ENCODE measurements at regions not wholly inside any gene's neighbourhood (a gene's known extent, or its start where the extent isn't known, plus 50 kb on each side); places are given as distances from the start of the nearest gene placed in this dataset.

DNA sequence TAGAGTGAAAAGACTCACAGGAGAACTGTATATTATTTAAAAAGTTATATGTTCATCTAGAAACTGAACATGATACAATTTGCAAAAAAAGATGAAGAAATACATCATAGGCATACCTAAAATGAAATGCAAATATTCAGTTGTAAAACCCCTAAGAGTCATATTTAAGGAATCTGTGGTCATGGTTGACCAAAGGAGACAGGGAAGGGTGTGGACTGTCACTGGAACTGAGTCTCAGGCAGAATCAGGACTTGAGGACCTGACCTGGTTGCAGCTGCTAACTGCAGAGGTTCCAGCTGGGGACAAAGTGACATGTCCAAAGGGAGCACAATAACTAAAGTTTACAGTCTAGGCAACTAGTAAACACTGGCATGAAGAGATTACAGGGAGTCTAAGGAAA lies 211.3 kb upstream of the RAG2 start:
- no peak for DNase-seq

DNA sequence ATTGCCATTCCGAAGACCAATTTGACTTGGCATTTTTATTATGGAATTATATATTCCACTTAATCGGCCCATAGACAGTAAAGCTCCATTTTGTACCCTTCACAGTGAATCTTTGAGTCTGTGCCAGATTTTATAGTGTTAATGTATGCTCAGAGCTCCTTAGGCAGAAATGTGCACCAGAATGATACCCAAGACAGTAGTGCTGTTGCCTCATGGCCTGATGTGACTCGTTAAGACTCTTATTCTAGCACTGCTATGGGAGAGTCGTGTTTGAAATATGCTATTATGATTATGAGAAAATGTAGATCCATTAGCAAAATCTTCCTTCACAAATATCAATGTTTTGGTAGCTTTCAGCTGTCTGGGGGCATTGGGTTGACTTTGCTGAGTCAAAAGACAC lies 209.8 kb upstream of the RAG2 start:
- no peak for DNase-seq

DNA sequence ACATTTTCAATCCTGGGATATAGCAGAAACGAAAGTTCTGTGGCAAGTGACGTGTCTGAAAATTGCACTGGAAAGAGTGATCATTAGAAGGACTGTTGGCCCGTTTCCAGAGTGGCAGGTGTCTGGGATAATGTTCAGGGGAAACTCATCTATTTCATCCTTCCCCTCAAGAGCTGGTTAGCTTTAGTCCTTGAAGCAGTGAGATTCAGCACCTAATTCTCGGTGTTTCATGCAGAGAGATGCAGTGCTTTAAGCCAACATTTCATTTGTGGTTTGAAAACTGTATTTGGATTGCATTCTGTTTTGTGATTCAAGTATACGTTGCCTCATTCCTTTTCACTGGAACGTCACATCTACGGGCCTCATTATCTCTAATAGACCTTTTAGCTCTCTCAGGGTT lies 205.0 kb upstream of the RAG2 start:
- DNase-seq = no peak

DNA sequence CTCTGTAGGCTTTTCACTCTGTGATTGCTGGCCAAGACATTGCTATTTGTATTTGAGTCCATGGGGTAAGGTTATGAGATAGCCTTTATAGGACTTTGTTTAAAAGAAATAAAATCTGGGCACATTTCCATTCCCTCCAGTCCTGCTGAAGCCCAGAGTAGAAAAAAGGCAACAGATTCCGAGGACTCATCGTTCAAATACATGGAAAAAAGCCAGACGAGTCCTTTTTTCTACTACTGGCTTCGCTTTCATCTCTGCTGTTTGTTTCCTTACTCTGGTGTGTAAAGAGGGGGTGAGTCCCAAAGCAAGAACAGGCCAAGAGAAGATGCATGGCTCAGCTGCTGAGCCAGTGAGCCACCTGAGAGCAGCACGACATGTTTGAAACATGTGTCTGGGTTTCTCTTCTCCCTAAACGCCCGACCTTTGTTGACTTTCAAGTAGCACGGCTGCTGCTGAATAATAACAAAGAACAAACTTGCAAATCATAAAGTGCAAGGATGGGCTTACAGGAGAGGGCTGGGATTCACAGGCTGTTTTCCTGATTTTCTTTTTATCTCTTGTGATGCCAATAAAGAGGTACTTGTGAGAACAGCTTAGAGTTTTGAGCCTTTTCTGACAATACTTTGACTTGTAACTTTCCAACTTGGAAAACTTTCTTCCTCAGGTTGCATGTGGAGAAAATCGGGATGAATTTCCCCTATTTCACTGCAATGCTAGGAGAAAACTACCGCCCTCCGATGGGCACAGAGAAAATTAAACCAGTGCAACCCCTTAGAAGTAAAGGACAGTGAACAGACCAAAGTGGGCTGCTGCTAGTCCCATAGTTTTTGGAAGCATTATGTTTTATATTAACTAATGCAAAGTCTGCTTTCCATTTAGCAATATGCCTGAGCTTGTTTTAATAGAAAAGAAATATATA lies 195.2 kb upstream of the RAG2 start:
- DNase-seq = no peak

DNA sequence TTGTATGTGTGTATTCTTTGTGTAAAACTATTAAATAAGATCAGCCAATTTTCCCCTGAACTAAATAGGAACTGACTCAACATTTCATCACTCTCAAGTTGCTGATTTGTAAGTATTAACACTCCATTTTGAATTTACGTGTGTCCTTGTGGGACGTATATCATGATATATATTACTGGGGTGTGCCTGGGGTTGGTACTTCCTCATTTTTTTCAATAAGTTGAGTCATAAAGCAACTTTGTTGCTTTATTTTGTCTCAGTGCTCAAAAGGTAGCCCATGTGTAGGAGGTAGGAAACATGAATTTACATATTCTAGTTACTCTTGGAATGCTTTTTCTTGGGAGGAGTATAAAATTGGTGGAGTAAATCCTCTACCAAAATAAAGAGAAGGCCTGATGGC lies 193.9 kb upstream of the RAG2 start:
- no peak for DNase-seq

DNA sequence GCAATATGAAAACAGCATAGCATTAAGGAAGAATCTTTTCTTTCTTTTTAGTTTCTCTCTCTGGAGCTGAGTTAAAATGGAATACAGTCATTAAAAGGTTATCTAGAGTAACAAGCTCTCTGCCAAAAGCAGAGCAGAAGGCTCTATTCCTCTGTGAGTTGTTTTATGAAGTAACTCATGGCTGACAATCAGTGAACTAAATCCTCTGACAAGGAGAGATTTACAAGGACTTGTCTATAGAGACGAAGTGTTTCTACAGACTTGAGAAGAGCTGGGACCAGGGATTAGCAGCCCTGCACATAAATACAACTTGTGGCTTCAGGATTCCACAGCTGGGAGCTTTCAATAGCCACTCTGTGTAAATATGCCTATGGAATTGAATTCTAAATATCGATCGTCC lies 192.5 kb upstream of the RAG2 start:
- DNase-seq = no peak

DNA sequence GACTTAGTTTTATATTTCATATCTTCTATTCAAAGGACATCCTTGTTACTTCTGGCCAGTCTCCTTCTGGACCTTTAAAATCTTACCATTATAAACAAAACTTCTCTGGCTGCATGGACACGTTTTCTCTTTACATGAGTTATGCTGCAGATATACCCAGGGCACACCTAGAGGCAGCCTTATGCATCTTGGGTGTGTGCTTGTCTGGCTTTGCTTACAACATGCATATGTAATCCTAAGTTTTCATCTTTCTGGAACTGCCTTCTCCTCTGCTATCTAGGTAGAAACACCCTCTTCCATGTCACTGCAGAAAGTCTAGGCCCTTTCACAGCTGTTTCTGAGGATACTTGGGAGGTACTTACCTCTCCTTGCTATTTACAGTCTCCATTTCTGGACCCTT lies 185.8 kb upstream of the RAG2 start:
- DNase-seq = no peak

DNA sequence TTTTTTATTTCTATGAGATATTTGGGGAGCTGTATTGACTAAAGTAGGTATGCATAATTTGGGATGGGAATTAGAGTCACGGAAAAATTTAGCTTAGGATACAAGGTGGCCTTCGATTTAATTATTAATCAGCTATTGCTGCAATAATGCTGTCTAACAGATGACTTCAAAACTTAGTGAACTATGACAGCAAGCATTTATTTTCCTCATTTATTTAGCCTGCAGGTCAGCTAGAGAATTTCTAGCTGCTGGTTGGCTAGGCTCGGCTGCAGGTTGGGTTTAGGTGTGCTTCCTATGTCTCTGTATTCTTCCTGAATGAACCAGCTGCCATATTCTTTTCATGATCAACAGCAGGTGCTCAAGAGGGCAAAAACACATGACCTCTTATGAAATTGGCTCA lies 181.8 kb upstream of the RAG2 start:
- no peak for DNase-seq

DNA sequence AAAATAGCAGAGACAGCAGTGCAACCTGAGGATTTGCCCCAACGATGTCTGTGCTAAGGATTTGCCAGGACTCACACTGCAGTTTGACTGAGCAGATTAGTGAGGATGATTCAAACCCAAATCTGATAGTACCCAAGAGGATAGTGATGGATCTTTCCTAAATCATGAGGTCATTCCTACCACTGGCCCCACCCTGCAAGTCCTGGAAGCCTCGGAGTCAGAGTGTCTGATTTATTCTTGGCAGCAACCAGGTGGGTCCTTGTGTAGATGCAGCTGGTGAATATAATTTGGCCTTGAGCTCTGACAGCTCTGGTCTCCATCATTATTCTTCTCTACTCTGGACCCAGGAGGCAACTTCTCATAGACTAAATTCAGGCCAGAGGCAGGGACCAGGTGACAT lies 179.3 kb upstream of the RAG2 start:
- DNase-seq = no peak

DNA sequence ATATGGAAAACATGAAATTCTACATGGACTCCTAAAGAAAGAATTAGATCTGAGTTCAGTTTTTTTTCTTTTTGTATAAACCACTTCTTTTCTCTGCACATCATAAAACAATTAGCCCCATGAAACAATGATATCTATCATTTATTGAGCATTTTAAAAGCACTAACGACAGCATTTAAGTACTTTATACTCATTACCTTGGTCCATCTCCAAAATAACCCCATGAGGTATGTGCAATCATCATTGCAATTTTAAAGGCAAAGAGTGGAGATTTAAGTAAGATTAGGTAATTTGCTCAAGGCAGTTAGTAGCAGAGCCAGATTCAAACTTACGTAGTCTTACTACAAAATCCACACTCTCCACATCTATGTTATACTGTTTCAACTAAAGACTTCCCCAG lies 177.7 kb upstream of the RAG2 start:
- DNase-seq = no peak

DNA sequence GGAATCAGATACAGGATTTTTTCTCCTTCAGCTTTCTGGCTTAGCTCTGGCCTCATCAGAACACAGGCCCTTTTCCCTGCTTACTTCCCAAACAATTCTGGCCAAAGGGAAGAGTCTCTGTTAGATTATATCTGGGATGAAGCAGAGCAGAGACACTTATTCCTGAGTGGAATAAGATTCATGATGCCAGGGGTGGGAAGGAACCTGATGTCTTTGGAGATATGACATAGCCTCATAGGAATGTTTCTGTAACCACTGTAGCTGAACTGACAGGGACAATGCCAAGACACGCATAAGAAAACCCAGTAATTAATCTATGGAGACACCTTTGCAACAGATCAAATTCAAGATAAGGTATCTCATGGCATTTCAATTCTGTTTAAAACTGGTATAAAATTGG lies 177.1 kb upstream of the RAG2 start:
- DNase-seq = no peak

DNA sequence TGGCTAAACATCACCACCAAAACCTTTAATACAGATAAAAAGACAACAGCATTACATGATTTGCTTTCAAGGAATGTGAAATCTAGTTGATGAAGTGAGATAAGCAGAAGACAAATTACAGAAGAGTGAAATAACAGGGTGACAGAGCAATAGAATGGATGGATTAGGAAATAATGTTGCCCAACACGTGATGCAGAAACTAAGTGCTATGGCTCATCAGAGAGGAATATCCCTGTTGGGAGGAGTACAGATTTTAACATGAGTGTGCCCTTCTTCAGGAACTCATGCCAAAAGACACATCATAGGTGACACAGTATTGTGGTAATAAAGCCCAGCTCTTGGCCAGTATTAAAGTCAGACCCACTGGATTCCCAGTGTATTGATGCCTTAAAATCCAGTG lies 176.6 kb upstream of the RAG2 start:
- DNase-seq = no peak

DNA sequence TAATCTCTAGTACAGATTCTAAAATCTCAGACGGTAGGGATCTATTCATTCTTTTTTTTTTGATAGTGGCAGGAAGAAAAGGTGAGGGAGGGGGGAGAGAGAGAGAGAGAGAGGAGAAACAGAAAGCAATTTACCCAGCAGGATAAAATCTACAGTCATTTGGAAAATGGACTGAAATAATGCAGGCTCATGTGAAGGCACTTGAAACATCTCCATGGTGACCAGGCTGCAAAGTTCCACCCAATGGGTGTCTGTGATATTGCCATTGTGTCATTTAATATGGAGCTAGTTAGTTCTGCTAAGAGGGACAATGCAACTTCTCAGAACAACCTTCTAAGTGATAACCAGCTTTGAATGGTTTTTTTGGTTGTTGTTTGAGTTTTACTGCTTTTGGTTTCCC lies 165.2 kb upstream of the RAG2 start:
- no peak for DNase-seq

DNA sequence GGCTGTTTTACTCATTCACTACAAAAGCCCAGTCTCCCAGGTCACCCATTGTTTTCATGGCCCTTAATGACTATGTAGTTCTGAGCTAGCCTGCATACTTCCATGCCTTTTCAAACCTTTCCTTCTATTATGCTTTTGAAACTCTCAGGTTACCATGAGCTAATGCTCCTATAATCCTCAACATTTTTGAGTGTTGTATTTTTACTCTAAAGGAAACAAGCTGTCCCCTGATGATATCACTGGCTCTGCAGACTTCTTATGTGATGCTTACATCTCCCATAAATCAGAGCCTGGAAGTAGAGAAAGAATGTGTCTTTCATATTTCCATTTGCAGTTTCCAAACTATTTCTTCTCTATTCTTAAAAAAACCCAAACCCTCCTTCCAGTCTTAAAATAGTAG lies 159.0 kb upstream of the RAG2 start:
- DNase-seq = no peak

DNA sequence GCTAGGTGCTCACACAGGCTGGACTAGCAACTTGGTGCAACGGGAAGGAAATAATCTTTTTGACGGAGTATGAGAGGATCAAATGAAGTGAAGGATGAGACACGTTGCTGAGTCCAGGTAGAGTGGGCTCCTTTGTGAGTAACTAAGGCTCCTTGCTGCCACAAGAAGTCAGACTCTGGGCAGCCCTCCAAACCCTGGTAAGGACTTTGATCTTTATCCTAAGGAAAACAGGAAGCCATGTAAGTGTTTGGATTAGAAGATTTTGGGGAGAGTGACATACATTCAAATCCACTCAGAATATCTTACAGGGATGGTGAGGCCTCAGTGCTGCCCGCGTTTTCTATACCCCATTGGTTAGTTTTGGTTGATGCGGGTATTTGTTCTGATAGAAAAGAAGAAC lies 155.9 kb upstream of the RAG2 start:
- DNase-seq = no peak

DNA sequence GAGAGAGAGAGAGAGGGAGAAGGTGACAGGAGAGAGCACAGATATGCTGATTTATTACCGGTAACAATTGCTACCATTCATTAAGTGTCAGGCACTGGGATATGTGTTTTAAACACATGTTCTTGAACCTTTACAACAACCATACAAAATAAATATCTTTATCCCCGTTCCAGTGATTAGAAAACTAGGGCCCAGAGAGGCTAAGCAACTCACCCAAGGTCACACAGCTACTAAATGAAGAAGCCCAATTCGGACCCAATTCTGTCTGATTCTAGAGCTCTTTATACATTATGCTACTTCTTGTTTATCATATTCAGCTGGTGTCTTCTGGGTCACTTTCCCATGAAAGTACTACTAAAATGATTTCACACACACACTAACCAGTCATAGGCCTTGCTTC lies 154.0 kb upstream of the RAG2 start:
- no peak for DNase-seq

DNA sequence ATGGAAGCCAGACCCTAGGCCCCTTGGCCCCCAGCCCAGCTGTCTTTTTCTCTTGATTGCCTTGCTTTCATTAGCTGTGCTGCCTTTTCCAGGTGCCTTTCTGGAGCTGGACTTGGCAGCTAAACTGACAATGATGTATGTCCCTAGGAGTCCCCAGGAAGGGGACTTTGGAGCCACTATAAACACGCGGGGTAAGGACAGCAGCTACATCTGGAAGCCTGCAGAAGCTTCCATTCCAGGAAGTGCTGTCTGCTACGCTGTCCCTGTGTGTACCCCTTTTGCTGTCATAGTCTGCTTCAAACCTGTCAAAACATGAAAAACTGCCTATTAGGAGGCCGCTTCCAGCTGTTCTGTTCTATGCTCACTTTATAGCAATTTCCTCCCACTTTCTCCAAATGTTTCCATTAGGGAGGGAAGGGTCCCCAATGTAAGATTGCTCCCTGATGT lies 153.3 kb upstream of the RAG2 start:
- peak; percentile 34 for DNase-seq

DNA sequence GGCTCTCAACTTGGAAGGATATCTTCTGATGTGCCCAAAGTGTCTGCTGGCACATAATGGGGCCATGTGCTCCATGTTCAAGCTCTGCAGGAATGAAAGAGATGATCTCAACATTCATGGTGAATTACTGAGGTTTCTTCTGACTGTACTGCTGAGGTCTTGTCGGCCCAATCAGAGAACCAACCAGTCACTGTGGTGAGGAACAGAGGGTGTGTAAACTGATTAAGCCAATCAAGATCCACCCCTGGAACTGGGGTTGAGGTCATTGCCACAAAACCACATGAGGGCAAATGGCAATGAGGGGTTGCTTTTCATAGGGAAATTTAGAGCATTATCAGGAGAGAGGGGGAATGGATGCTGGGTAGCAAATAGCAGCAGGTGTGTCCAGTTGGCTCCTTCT lies 152.3 kb upstream of the RAG2 start:
- no peak for DNase-seq

DNA sequence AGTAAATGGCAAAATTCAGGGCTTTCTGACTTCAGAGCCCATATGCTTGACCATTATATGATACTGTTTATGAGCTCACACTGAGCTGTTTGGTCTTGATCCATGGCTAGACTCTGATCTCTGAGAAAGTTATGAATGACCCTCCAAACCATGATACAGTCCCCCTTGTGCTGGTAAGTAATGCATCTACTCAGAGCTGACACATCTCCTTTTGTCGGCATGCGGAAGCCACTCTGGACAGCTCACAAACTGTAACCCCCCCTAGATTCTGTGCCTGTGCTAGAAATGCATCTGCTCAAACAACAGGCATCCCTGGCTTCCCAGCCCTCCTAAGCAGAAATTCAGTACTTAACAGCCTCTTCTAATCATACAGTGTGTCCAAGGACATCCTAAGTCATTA lies 150.8 kb upstream of the RAG2 start:
- DNase-seq = no peak

DNA sequence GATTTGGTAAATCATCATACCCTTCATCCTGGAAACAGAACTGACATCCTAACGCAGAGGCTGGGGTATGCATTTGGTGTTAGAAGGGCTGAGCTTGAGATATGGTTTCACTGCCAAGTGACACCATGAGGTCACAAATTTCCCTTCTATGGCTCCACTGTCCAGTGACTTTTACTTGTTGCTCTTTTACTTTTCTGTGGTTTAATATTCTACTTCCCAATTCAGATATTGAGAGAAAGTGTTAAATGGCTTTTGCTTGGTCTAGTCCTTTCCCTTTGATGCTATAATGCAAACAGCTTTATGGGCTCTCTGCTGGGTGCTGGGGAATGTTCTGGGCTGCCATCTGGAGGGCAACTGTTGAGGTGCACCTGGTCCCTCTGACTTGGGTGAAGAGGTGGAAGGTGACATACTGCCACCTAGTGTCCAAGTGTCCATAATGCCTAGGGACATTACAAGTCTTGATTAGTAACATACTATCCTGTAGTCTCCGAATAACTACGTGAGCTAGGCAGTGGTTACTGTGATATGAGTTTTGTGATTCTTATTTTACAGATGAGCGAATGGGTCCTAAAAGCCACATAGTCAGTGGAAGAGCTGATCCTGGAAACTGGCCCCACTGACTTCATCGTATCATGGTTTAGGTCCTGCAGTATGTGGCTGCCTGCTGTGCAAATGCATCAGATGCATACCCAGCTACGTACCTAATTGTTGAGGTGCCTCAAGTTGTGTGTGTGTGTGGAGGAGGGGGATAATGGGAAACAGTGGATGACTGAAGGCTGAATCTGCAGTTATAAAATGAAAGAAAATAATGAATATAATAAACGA lies 149.1 kb upstream of the RAG2 start:
- DNase-seq = peak; percentile 89

DNA sequence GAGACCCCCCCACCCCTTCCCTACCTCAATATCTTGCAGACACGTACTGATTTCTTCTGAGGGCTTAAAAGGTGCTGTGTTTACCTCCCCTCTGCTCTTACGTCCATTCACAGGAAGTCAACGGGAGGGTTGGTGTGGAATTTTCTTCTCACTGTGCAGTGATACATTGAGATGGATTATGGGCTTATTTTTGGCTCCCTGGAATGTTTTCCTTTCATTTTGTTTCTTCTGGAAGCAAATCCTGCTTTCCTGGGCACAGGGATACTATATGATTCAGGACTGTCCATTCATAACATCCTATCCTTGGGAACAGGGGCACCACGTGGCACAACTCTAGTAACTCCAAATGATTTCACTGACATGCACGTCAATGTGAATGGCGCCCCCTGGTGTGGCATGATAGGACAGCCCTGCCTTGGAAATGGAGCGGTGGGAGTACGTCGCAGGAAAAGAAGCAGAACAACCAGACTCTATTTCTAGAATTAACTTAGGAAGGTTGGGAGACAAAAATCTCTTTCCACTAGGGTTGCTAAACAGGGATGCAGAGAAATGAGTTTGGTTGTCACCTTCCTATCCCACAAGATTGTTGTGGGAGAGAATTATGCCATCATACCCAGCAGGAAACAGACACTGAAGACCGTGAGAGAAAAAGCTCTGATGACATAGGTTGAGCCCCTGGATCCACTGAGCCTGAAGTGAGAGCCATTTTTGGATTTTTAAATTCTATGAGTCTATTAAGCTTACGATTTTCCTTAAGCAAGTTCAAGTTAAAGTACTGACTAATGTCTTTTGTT lies 146.5 kb upstream of the RAG2 start:
- peak; percentile 74 for DNase-seq

DNA sequence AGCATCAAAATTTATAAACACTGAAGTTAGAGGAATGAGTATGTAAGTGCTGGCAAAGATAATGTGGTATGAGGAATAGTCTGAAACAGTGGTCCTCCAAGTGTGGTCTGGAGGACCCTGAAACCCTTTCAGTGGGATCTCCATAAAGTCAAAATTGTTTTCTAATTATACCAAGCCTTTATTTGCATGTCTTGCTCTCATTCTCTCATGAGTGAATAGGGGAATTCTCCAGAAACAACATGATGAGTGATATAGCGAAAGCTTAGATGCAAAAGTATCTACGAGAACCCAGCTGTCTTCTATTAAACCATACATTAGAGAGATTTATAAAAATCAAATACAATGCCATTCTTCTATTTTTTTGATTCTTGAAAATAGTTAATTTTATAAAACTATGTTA lies 145.0 kb upstream of the RAG2 start:
- DNase-seq = no peak

DNA sequence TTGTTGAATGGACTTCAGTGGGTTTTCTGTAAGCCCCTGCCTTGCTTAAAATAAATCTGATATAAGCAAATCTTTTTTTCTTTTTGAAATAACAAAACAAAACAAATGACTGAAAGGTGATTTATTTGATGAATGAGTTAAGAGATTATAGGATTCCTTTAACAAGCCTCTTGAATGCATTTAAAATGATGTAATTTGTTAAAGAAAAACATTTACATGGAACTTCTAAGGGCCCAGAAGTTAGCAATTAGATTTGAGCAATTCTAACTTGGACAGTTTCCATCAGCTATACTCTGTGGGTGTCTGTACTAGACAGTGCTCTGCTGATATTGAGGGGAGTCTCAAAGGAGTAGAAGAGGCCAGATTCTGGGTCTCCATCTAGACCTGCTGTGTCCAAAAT lies 143.5 kb upstream of the RAG2 start:
- no peak for DNase-seq
